K562 (cell line): ENCODE measurements at regions not wholly inside any gene's neighbourhood (a gene's known extent, or its start where the extent isn't known, plus 50 kb on each side); places are given as distances from the start of the nearest gene placed in this dataset.

Source experiments
- ATAC-seq: fragments of 200-7000 bp; cut with Tn5 transposase; 3 replicates; pipeline ENCODE4 v1.9.1; 2020; ENCODE audit warnings: moderate library complexity
- BruUV-seq: library from RNA; stranded (reverse); fragments of 400-500 nt; replicated peaks from 2 replicates; lab custom pipeline; 2021; lab: Mats Ljungman, UMichigan
- CTCF ChIA-PET: fragments of 300-600 bp; formaldehyde crosslinking; extraction: SDS; loops from one replicate; lab custom pipeline; 2021; ENCODE audit warnings: low intra/inter-chr PET ratio; lab: Yijun Ruan, JAX
- POLR2A ChIA-PET: fragments of 300-600, 350-650 bp; sonication (Branson Sonifier 250); formaldehyde crosslinking; extraction: SDS; loops from one replicate; lab custom pipeline; 2021; ENCODE audit warnings: antibody characterized with exemption, inconsistent platforms; lab: Yijun Ruan, JAX
- DNase-seq, 4 experiments: peaks; one replicate each; pipeline versions ENCODE4 v3.0.0 to v3.0.0-alpha.2; 2011 to 2018; ENCODE audit warnings: low spot score in 3 of 4, mixed read lengths in 3 of 4; ENCODE audit errors: extremely low read depth in 1 of 4
- FAIRE-seq: peaks from 2 replicates; lab custom pipeline; 2011; peaks lifted over from hg19 to GRCh38; lab: Jason Lieb, UNC
- H2AFZ ChIP-seq: 2 replicates; pipeline ENCODE4 v1.6.0; 2011; ENCODE audit warnings: low read depth, low read length, control low read depth, inconsistent platforms
- H3K27ac ChIP-seq: fragments of 200-600 bp; 3 replicates; pipeline ENCODE4 v1.8.0; 2011; ENCODE audit warnings: low read depth, mild to moderate bottlenecking, control low read depth, inconsistent platforms, low read length, moderate library complexity, mixed read lengths; ENCODE audit errors: extremely low read depth
- H3K27me3 ChIP-seq, 2 experiments: fragments of 300-600 bp in 1 of 2; 2 replicates in 1 of 2; 3 replicates in 1 of 2; pipeline versions ENCODE4 v1.6.0 to v1.8.0; 2011; ENCODE audit warnings: inconsistent platforms in 2 of 2, low read length in 2 of 2, mild to moderate bottlenecking in 1 of 2, mixed read lengths in 1 of 2, moderate library complexity in 1 of 2; ENCODE audit not compliant: control insufficient read depth in 2 of 2, insufficient read depth in 2 of 2
- H3K36me3 ChIP-seq: fragments of 300-600 bp; 3 replicates; pipeline ENCODE4 v1.8.0; 2011; ENCODE audit warnings: mild to moderate bottlenecking, low read length, inconsistent platforms; ENCODE audit not compliant: control insufficient read depth, insufficient read depth
- H3K4me1 ChIP-seq, 2 experiments: fragments of 200-600 bp in 1 of 2; replicated peaks in 1 of 2; 2 replicates in 1 of 2; 3 replicates in 1 of 2; pipeline versions ENCODE4 v1.5.1 to v1.8.0; 2011; ENCODE audit warnings: inconsistent platforms in 2 of 2, low read length in 2 of 2, mild to moderate bottlenecking in 1 of 2, mixed read lengths in 1 of 2, moderate library complexity in 1 of 2; ENCODE audit not compliant: control insufficient read depth in 2 of 2, insufficient read depth in 2 of 2
- H3K4me2 ChIP-seq: 2 replicates; pipeline ENCODE4 v1.6.1; 2011; ENCODE audit warnings: low read length, control low read depth, inconsistent platforms, mixed read lengths; ENCODE audit not compliant: insufficient read depth
- H3K4me3 ChIP-seq: fragments of 200-600 bp; sonication (generic), shearing (Covaris generic); 2 replicates; pipeline ENCODE4 v1.5.1; 2016; ENCODE audit warnings: control low read depth, inconsistent platforms
- H3K79me2 ChIP-seq: fragments of 200-600 bp; 3 replicates; pipeline ENCODE4 v1.8.0; 2011; ENCODE audit warnings: low read length, inconsistent platforms; ENCODE audit not compliant: control insufficient read depth, insufficient read depth
- H3K9ac ChIP-seq, 2 experiments: 2 replicates each; pipeline versions ENCODE4 v1.6.0 to v1.6.1; 2011; ENCODE audit warnings: low read depth in 2 of 2, low read length in 2 of 2, control low read depth in 1 of 2, inconsistent platforms in 1 of 2, mild to moderate bottlenecking in 1 of 2, mixed read lengths in 1 of 2; ENCODE audit not compliant: insufficient read depth in 1 of 2
- H3K9me1 ChIP-seq: one replicate; pipeline ENCODE4 v1.6.0; 2011; ENCODE audit warnings: inconsistent platforms, mild to moderate bottlenecking, low read length, moderate library complexity; ENCODE audit not compliant: control insufficient read depth, insufficient read depth
- H3K9me3 ChIP-seq: replicated peaks from 2 replicates; pipeline ENCODE4 v1.5.1; 2011; ENCODE audit warnings: low read depth, low read length, inconsistent platforms; ENCODE audit not compliant: control insufficient read depth, insufficient read depth
- H4K20me1 ChIP-seq: replicated peaks from 2 replicates; pipeline ENCODE4 v1.6.1; 2011; ENCODE audit warnings: low read length, inconsistent platforms, mixed read lengths; ENCODE audit not compliant: control insufficient read depth, insufficient read depth
- HCFC1 ChIP-seq: IDR thresholded peaks from 2 replicates; pipeline ENCODE4 v1.6.1; 2012; ENCODE audit warnings: low read depth, low read length, improper control_type of control experiment
- NCOA2 ChIP-seq, 2 experiments: fragments of 450-650 bp; IDR thresholded peaks; 2 replicates each; pipeline ENCODE4 v1.6.1; 2018; ENCODE audit warnings: mild to moderate bottlenecking in 2 of 2, moderate library complexity in 1 of 2; ENCODE audit not compliant: partially characterized antibody in 2 of 2
- TEAD1 ChIP-seq, 2 experiments: fragments of 450-650 bp in 1 of 2; sonication (generic) in 1 of 2; formaldehyde crosslinking; IDR thresholded peaks; 2 replicates each; pipeline versions ENCODE4 v1.4.0 to v1.8.0; 2020 to 2022; ENCODE audit warnings: mild to moderate bottlenecking in 2 of 2, missing genetic modification reagents in 1 of 2
- TRIM28 ChIP-seq: fragments of 450-650 bp; IDR thresholded peaks from 2 replicates; pipeline ENCODE4 v1.6.1; 2017
- ZNF12 ChIP-seq: sonication (generic); formaldehyde crosslinking; IDR thresholded peaks from 2 replicates; pipeline ENCODE4 v1.4.0; 2020; ENCODE audit warnings: mild to moderate bottlenecking, missing genetic modification reagents
- WGBS: fragments of 100-300 bp; shearing (Covaris generic); methylation state at CpG from one replicate; pipeline ENCODE4 v1.1.6; 2016; ENCODE audit warnings: low coverage, mixed read lengths; ENCODE audit not compliant: insufficient coverage; ENCODE audit errors: missing lambda C conversion rate; 5-methylcytosine and 5-hydroxymethylcytosine counted together
- in situ Hi-C: fragments of 300-500 bp; cut with MboI; formaldehyde crosslinking; loops from 4 replicates; pipeline ENCODE4 v1.15.0; 2018; ENCODE audit warnings: inconsistent platforms, mixed read lengths
- intact Hi-C: fragments of 100-400 bp; cut with micrococcal nuclease; formaldehyde crosslinking; loops from 2 replicates; pipeline ENCODE4 v1.14.2; 2022
- TF ChIP-seq, protein P1 (sequence below): fragments of 450-650 bp; conservative IDR thresholded peaks from 2 replicates; pipeline ENCODE4 v1.6.1; 2016; ENCODE audit warnings: missing genetic modification characterization, low read depth, mild to moderate bottlenecking, missing compliant biosample characterization, moderate library complexity
- TF ChIP-seq, protein P2 (sequence below): sonication (generic); IDR thresholded peaks from 2 replicates; pipeline ENCODE4 v1.6.1; 2016
- TF ChIP-seq, protein P3 (sequence below): sonication (generic); formaldehyde crosslinking; IDR thresholded peaks from 2 replicates; pipeline ENCODE4 v1.8.0; 2022; ENCODE audit warnings: mild to moderate bottlenecking, missing genetic modification reagents
- TF ChIP-seq, protein P4 (sequence below): fragments of 450-650 bp; formaldehyde crosslinking; IDR thresholded peaks from 2 replicates; pipeline ENCODE4 v1.4.0; 2020; ENCODE audit warnings: mild to moderate bottlenecking, moderate library complexity
- TF ChIP-seq, protein P5 (sequence below): sonication (generic); formaldehyde crosslinking; IDR thresholded peaks from 2 replicates; pipeline ENCODE4 v1.8.1; 2023; ENCODE audit warnings: mild to moderate bottlenecking, missing genetic modification reagents
- TF ChIP-seq, protein P6 (sequence below): IDR thresholded peaks from 2 replicates; pipeline ENCODE4 v1.6.1; 2016; ENCODE audit warnings: missing genetic modification characterization, missing compliant biosample characterization
- TF ChIP-seq, protein P7 (sequence below): fragments of 200-800 bp; sonication (Bioruptor generic); IDR thresholded peaks from 2 replicates; pipeline ENCODE4 v1.6.1; 2017; ENCODE audit warnings: missing genetic modification characterization, missing compliant biosample characterization

DNA sequence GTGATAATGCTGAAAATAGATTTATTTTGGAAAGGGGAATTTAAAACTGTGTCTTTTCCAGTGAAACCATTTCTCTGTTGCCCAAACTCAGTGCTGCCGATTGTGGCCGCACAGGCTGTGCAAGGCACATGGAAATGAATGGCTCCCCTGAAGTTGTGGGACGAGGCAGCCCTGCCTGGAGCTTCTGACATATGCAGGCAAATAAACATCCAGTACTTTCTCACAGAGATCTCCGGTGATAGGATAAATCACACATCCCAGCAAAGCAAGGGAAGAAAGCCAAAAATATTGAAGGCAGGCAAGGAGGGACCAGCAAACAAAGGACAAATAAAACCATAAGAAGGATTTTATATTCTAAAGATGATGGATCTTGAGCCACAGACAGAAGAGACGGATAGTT, 464.5 kb downstream of the MTRR start (continued):
- TF ChIP-seq, protein P1, sequence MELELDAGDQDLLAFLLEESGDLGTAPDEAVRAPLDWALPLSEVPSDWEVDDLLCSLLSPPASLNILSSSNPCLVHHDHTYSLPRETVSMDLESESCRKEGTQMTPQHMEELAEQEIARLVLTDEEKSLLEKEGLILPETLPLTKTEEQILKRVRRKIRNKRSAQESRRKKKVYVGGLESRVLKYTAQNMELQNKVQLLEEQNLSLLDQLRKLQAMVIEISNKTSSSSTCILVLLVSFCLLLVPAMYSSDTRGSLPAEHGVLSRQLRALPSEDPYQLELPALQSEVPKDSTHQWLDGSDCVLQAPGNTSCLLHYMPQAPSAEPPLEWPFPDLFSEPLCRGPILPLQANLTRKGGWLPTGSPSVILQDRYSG: no peak
- TF ChIP-seq, protein P2, sequence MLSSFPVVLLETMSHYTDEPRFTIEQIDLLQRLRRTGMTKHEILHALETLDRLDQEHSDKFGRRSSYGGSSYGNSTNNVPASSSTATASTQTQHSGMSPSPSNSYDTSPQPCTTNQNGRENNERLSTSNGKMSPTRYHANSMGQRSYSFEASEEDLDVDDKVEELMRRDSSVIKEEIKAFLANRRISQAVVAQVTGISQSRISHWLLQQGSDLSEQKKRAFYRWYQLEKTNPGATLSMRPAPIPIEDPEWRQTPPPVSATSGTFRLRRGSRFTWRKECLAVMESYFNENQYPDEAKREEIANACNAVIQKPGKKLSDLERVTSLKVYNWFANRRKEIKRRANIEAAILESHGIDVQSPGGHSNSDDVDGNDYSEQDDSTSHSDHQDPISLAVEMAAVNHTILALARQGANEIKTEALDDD: no peak
- TF ChIP-seq, protein P3, sequence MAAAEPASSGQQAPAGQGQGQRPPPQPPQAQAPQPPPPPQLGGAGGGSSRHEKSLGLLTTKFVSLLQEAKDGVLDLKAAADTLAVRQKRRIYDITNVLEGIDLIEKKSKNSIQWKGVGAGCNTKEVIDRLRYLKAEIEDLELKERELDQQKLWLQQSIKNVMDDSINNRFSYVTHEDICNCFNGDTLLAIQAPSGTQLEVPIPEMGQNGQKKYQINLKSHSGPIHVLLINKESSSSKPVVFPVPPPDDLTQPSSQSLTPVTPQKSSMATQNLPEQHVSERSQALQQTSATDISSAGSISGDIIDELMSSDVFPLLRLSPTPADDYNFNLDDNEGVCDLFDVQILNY: no peak

DNA sequence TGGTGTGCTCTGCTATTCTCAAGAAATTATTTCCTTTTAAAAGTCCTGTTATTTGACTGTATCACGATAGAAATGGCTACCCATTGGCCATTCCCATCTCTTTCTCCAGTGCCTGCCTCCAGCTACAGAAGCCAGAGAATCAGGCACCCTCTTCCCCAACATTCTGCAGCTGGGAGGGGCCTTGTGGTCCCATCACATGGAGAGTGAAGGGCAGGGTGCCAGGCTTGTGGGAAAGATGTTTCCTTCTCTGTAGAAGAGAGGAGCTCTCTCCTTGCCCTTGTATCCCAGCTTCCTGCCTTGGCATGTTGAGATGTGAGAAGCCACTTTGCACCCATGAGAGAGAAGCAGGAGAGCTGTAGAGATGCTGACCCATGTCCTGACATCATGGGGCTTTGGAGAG, 465.0 kb downstream of the MTRR start:
- no peak for FAIRE-seq
- no peaks in the 10 kb centered on the region for H3K27me3 ChIP-seq
- TF ChIP-seq NCOA2 (IDR thresholded peaks at IDR 0.05; ENCODE audit: partially characterized antibody in 2 of 2): no peak
- TF ChIP-seq, protein P4, sequence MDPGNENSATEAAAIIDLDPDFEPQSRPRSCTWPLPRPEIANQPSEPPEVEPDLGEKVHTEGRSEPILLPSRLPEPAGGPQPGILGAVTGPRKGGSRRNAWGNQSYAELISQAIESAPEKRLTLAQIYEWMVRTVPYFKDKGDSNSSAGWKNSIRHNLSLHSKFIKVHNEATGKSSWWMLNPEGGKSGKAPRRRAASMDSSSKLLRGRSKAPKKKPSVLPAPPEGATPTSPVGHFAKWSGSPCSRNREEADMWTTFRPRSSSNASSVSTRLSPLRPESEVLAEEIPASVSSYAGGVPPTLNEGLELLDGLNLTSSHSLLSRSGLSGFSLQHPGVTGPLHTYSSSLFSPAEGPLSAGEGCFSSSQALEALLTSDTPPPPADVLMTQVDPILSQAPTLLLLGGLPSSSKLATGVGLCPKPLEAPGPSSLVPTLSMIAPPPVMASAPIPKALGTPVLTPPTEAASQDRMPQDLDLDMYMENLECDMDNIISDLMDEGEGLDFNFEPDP: no peak
- no peak for TF ChIP-seq TRIM28
- TF ChIP-seq TEAD1 (CRISPR knock-in tag; IDR thresholded peaks at IDR 0.05): no peak
- TF ChIP-seq, protein P5, sequence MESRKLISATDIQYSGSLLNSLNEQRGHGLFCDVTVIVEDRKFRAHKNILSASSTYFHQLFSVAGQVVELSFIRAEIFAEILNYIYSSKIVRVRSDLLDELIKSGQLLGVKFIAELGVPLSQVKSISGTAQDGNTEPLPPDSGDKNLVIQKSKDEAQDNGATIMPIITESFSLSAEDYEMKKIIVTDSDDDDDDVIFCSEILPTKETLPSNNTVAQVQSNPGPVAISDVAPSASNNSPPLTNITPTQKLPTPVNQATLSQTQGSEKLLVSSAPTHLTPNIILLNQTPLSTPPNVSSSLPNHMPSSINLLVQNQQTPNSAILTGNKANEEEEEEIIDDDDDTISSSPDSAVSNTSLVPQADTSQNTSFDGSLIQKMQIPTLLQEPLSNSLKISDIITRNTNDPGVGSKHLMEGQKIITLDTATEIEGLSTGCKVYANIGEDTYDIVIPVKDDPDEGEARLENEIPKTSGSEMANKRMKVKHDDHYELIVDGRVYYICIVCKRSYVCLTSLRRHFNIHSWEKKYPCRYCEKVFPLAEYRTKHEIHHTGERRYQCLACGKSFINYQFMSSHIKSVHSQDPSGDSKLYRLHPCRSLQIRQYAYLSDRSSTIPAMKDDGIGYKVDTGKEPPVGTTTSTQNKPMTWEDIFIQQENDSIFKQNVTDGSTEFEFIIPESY: no peak
- TF ChIP-seq, protein P6, sequence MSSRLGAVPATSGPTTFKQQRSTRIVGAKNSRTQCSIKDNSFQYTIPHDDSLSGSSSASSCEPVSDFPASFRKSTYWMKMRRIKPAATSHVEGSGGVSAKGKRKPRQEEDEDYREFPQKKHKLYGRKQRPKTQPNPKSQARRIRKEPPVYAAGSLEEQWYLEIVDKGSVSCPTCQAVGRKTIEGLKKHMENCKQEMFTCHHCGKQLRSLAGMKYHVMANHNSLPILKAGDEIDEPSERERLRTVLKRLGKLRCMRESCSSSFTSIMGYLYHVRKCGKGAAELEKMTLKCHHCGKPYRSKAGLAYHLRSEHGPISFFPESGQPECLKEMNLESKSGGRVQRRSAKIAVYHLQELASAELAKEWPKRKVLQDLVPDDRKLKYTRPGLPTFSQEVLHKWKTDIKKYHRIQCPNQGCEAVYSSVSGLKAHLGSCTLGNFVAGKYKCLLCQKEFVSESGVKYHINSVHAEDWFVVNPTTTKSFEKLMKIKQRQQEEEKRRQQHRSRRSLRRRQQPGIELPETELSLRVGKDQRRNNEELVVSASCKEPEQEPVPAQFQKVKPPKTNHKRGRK (tag): no peak
- no peak for TF ChIP-seq ZNF12
- TF ChIP-seq HCFC1: no peak
- TF ChIP-seq, protein P7, sequence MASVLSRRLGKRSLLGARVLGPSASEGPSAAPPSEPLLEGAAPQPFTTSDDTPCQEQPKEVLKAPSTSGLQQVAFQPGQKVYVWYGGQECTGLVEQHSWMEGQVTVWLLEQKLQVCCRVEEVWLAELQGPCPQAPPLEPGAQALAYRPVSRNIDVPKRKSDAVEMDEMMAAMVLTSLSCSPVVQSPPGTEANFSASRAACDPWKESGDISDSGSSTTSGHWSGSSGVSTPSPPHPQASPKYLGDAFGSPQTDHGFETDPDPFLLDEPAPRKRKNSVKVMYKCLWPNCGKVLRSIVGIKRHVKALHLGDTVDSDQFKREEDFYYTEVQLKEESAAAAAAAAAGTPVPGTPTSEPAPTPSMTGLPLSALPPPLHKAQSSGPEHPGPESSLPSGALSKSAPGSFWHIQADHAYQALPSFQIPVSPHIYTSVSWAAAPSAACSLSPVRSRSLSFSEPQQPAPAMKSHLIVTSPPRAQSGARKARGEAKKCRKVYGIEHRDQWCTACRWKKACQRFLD (CRISPR knock-in tag): no peak

More for the DNA sequence above, 465.0 kb downstream of the MTRR start:
- in situ Hi-C loops: no loop called here
- Histone ChIP-seq H3K9ac (no peak overlapping the region), H3K4me1 (no peaks in the 10 kb centered on the region), H3K4me2 (no peak overlapping the region), H3K36me3 (no peaks in the 10 kb centered on the region), H2AFZ (no peak overlapping the region), H4K20me1 (no peaks in the 10 kb centered on the region), H3K9me1 (no peaks in the 10 kb centered on the region), H3K27ac (no peak overlapping the region), H3K9me3 (no peaks in the 10 kb centered on the region; the same call in 1 of the 2 replicates), H3K4me3 (no peak overlapping the region), H3K79me2 (no peaks in the 10 kb centered on the region)
- ATAC-seq: no peak
- CTCF ChIA-PET: no interaction called here
- WGBS: 0% methylated on average over 1 of the region's 1 CpG
- intact Hi-C loops: no loop called here
- no TSS peak for BruUV-seq
- DNase-seq: no peak
- POLR2A ChIA-PET: no interaction called here
